ENCODE measurements at regions not wholly inside any gene's neighbourhood (a gene's known extent, or its start where the extent isn't known, plus 50 kb on each side); places are given as distances from the start of the nearest gene placed in this dataset.

GRCh38 chr1:76021846-76022245, 52.7 kb upstream of the ST6GALNAC3 start:
- no CpG with 5 or more reads among the region's 4 CpGs for WGBS (ENCODE audit: insufficient coverage)
- Histone ChIP-seq H3K27me3 (ENCODE audit: control insufficient read depth in 2 of 2, insufficient read depth in 2 of 2, low read length in 2 of 2) (no peaks in the 10 kb centered on the region), H3K9me3 (replicated peaks in 1 of 2; ENCODE audit: control insufficient read depth in 1 of 2, insufficient read depth in 1 of 2, low read length in 2 of 2) (no peaks in the 10 kb centered on the region), H4K20me1 (ENCODE audit: insufficient read depth, low read length) (no peaks in the 10 kb centered on the region), H3K27ac (ENCODE audit: low read depth in 1 of 2, low read length in 2 of 2) (no peak overlapping the region), H3K4me3 (replicated peaks in 1 of 3; ENCODE audit: low read depth in 2 of 3, low read length in 3 of 3) (no peak overlapping the region), H3K4me1 (ENCODE audit: control insufficient read depth in 1 of 2, insufficient read depth in 2 of 2, low read length in 2 of 2) (no peaks in the 10 kb centered on the region), H3K9ac (ENCODE audit: insufficient read depth, low read length, poor library complexity, severe bottlenecking) (no peak overlapping the region), H3K79me2 (ENCODE audit: insufficient read depth, low read length) (no peaks in the 10 kb centered on the region), H2AFZ (ENCODE audit: insufficient read depth, low read depth, low read length, poor library complexity, severe bottlenecking) (no peak overlapping the region), H3K4me2 (replicated peaks; ENCODE audit: extremely low read depth, low read length, poor library complexity, severe bottlenecking) (no peak overlapping the region), H3K36me3 (replicated peaks in 1 of 2; ENCODE audit: control insufficient read depth in 1 of 2, insufficient read depth in 2 of 2, low read length in 2 of 2) (no peaks in the 10 kb centered on the region)
- Mint-ChIP-seq H3K9me3 (peaks cover 0 to 2% (median 0%) of the 10 kb centered on the region in 7 donors), H3K36me3 (no peaks in the 10 kb centered on the region), H3K4me1 (no peaks in the 10 kb centered on the region), H3K27ac (no peak overlapping the region), H3K4me3 (no peak overlapping the region), H3K27me3 (ENCODE audit: low read depth in 3 of 3) (peaks cover 0 to 2% (median 0%) of the 10 kb centered on the region in 3 donors)
- no peak for DNase-seq
- no peak for TF ChIP-seq CTCF (IDR thresholded peaks at IDR 0.05)
- intact Hi-C loops (cut with micrococcal nuclease) = no loop called here

DNA sequence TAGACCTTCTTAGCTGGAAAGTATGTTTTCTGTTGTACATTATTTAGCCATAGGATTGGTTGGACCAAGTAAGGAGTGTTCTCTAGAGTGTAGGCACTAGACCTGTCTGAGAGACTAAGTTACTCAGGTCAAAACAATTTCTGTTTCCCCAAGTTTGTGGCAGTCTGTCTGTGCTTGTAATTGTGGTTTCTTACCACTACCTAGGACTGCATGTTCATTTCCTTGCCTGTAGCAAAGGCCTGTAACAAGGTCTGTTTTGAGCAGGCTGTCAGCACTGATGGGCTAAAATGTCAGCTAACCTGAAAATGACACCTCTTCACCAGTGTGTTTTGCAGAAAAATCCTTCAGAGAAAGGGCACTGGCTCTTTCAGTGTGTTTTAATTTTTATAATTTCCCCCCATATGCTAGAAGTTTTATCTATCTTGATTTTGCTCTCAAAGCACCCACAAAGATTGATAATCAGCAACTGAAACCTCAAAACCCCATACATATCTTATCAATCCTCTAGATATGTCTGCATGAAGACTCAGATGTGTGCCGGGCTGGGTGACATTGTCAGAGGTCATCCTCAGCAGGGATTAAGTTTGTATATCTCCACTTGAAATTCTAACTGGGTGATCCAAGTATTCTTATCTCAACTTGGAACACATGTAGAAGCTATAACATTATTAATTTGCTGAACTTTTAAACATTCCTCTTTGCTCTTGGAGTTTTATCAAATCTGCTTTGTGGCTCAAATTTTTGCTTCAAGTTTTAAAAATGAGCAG, 50.7 kb upstream of the ST6GALNAC3 start:
- Histone ChIP-seq H3K4me1 (ENCODE audit: control insufficient read depth in 1 of 2, insufficient read depth in 2 of 2, low read length in 2 of 2) (peaks cover 0 to 7% of the 10 kb centered on the region in 2 donors), H3K9ac (ENCODE audit: insufficient read depth, low read length, poor library complexity, severe bottlenecking) (no peak overlapping the region), H3K4me3 (replicated peaks in 1 of 3; ENCODE audit: low read depth in 2 of 3, low read length in 3 of 3) (no peak overlapping the region), H3K27ac (ENCODE audit: low read depth in 1 of 2, low read length in 2 of 2) (no peak overlapping the region), H3K27me3 (ENCODE audit: control insufficient read depth in 2 of 2, insufficient read depth in 2 of 2, low read length in 2 of 2) (no peaks in the 10 kb centered on the region), H3K4me2 (replicated peaks; ENCODE audit: extremely low read depth, low read length, poor library complexity, severe bottlenecking) (no peak overlapping the region), H3K36me3 (replicated peaks in 1 of 2; ENCODE audit: control insufficient read depth in 1 of 2, insufficient read depth in 2 of 2, low read length in 2 of 2) (no peaks in the 10 kb centered on the region), H3K79me2 (ENCODE audit: insufficient read depth, low read length) (no peaks in the 10 kb centered on the region), H3K9me3 (replicated peaks in 1 of 2; ENCODE audit: control insufficient read depth in 1 of 2, insufficient read depth in 1 of 2, low read length in 2 of 2) (no peaks in the 10 kb centered on the region), H2AFZ (ENCODE audit: insufficient read depth, low read depth, low read length, poor library complexity, severe bottlenecking) (no peak overlapping the region), H4K20me1 (ENCODE audit: insufficient read depth, low read length) (no peaks in the 10 kb centered on the region)
- intact Hi-C loops (cut with micrococcal nuclease) = no loop called here
- Mint-ChIP-seq H3K27ac (no peak overlapping the region), H3K27me3 (ENCODE audit: low read depth in 3 of 3) (peaks cover 0 to 2% (median 0%) of the 10 kb centered on the region in 3 donors), H3K4me3 (no peak overlapping the region), H3K36me3 (no peaks in the 10 kb centered on the region), H3K4me1 (peaks cover 15% of the 10 kb centered on the region), H3K9me3 (peaks cover 0 to 6% (median 2%) of the 10 kb centered on the region in 7 donors)
- no CpG with 5 or more reads among the region's 1 CpG for WGBS (ENCODE audit: insufficient coverage)
- no peak for TF ChIP-seq CTCF (IDR thresholded peaks at IDR 0.05)
- DNase-seq = no peak

Measured in CD14-positive monocyte (primary cell).